MCF 10A (cell line): ENCODE measurements at regions not wholly inside any gene's neighbourhood (a gene's known extent, or its start where the extent isn't known, plus 50 kb on each side); places are given as distances from the start of the nearest gene placed in this dataset.

Experiments
- BruUV-seq: library from RNA; stranded (reverse); fragments of 400-500 nt; replicated peaks from 2 replicates; lab custom pipeline; 2021; lab: Mats Ljungman, UMichigan
- CTCF ChIA-PET: fragments of 300-600 bp; sonication (Branson Sonifier 250); formaldehyde crosslinking; extraction: SDS; loops from one replicate; lab custom pipeline; 2021; ENCODE audit warnings: antibody characterized with exemption, inconsistent platforms; lab: Yijun Ruan, JAX
- POLR2A ChIA-PET: fragments of 300-600, 350-650 bp; sonication (Branson Sonifier 250); formaldehyde crosslinking; extraction: SDS; loops from one replicate; lab custom pipeline; 2020; ENCODE audit warnings: antibody characterized with exemption, inconsistent platforms; lab: Yijun Ruan, JAX
- DNase-seq: peaks from one replicate; pipeline ENCODE4 v3.0.0-alpha.2; 2018; ENCODE audit not compliant: unreplicated experiment
- H3K27ac Mint-ChIP-seq: one replicate; pipeline ENCODE4 v1.8.0; 2022; ENCODE audit warnings: mild to moderate bottlenecking, low read depth, mixed read lengths; ENCODE audit not compliant: unreplicated experiment
- H3K27me3 Mint-ChIP-seq: one replicate; pipeline ENCODE4 v1.8.0; 2022; ENCODE audit warnings: mixed read lengths; ENCODE audit not compliant: insufficient read depth, unreplicated experiment
- H3K36me3 Mint-ChIP-seq: one replicate; pipeline ENCODE4 v1.8.0; 2022; ENCODE audit warnings: mild to moderate bottlenecking, moderate library complexity, mixed read lengths; ENCODE audit not compliant: insufficient read depth, unreplicated experiment
- H3K4me1 Mint-ChIP-seq: one replicate; pipeline ENCODE4 v1.8.0; 2022; ENCODE audit warnings: mixed read lengths; ENCODE audit not compliant: insufficient read depth, unreplicated experiment
- H3K4me3 Mint-ChIP-seq: one replicate; pipeline ENCODE4 v1.8.0; 2022; ENCODE audit warnings: mild to moderate bottlenecking, moderate library complexity, mixed read lengths; ENCODE audit not compliant: unreplicated experiment
- H3K9me3 Mint-ChIP-seq: one replicate; pipeline ENCODE4 v1.8.0; 2022; ENCODE audit warnings: mixed read lengths; ENCODE audit not compliant: unreplicated experiment
- intact Hi-C: fragments of 100-400 bp; cut with micrococcal nuclease; formaldehyde crosslinking; loops from 2 replicates; pipeline ENCODE4 v1.14.1; 2022
- TF ChIP-seq, protein P1 (sequence below): fragments of 200-600 bp; IDR thresholded peaks from one replicate; pipeline ENCODE4 v1.8.0; 2022; ENCODE audit warnings: antibody characterized with exemption, mild to moderate bottlenecking; ENCODE audit not compliant: unreplicated experiment

DNA sequence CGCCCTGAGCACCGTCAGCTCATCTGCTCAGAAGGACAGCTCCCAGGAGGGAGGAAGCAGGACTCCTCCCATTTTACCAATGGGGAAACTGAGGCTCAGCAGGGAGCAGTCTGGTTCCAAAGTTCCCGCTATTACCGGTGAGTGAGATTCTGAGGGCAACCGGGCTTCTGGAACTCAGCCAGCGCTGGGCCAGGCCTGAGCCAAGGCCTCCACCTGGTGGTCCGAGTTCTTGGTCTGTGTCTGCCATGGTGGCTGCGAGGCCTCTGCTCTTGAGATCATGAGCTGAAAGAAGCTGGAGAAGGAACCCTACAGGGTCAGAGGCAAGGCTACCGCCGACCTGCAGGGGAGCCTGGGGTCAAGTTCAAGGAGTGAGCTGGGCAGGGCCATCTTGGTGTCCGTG is 110.8 kb upstream of the GSE1 start:
- ChIA-PET POLR2A (interaction anchor here (0.6 to 0.9 kb wide), 2 partner anchors 13 to 507 kb away, joined by 3 read pairs; no protein-coding TSS in a partner anchor), CTCF (interaction anchor here (0.5 to 1.0 kb wide), 2 partner anchors 9 to 55 kb away, joined by 4 read pairs; no protein-coding TSS in a partner anchor)
- Mint-ChIP-seq H3K27ac (no peak overlapping the region), H3K9me3 (no peaks in the 10 kb centered on the region), H3K27me3 (no peaks in the 10 kb centered on the region), H3K4me3 (no peak overlapping the region), H3K36me3 (peaks cover 5% of the 10 kb centered on the region), H3K4me1 (no peaks in the 10 kb centered on the region)
- no peak for DNase-seq
- no TSS peak for BruUV-seq
- intact Hi-C loops = no loop called here
- TF ChIP-seq, protein P1, sequence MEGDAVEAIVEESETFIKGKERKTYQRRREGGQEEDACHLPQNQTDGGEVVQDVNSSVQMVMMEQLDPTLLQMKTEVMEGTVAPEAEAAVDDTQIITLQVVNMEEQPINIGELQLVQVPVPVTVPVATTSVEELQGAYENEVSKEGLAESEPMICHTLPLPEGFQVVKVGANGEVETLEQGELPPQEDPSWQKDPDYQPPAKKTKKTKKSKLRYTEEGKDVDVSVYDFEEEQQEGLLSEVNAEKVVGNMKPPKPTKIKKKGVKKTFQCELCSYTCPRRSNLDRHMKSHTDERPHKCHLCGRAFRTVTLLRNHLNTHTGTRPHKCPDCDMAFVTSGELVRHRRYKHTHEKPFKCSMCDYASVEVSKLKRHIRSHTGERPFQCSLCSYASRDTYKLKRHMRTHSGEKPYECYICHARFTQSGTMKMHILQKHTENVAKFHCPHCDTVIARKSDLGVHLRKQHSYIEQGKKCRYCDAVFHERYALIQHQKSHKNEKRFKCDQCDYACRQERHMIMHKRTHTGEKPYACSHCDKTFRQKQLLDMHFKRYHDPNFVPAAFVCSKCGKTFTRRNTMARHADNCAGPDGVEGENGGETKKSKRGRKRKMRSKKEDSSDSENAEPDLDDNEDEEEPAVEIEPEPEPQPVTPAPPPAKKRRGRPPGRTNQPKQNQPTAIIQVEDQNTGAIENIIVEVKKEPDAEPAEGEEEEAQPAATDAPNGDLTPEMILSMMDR = no peak

DNA sequence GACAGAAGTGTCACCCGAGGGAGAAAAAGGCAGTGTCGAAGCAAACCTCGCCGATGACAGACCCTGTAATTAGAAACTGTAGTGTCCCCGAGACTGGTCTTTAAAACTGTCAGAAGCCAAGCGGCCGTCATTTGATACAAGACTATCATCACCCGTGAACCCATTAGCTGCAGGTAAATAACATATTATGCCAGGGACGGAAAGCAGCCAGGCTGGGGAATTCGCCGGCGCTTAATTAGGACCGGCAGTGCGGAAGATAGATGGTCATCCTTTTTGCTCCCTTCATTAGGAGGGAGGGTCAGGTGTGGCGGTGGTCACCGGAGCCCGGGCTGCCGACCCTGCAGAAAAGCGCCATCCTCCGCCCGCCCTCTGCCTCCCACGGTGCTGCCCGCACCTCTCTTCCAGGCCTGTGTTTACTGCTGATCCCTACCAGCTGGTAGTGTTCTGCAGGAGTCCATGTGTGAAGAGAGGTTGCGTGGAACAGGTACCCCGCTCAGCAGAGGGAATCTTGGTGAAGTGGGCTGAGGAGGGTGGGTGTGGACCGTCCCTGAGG is 109.4 kb upstream of the GSE1 start:
- POLR2A ChIA-PET = interaction anchor here (0.8 kb wide), 1 partner anchor 11 kb away, joined by 3 read pairs; no protein-coding TSS in a partner anchor
- Mint-ChIP-seq H3K4me1 (no peaks in the 10 kb centered on the region), H3K9me3 (no peaks in the 10 kb centered on the region), H3K27ac (no peak overlapping the region), H3K36me3 (peaks cover 6% of the 10 kb centered on the region), H3K27me3 (no peaks in the 10 kb centered on the region), H3K4me3 (no peak overlapping the region)
- TF ChIP-seq, protein P1 = no peak
- intact Hi-C loops = no loop called here
- no TSS peak for BruUV-seq
- DNase-seq = no peak
- CTCF ChIA-PET = no interaction called here

DNA sequence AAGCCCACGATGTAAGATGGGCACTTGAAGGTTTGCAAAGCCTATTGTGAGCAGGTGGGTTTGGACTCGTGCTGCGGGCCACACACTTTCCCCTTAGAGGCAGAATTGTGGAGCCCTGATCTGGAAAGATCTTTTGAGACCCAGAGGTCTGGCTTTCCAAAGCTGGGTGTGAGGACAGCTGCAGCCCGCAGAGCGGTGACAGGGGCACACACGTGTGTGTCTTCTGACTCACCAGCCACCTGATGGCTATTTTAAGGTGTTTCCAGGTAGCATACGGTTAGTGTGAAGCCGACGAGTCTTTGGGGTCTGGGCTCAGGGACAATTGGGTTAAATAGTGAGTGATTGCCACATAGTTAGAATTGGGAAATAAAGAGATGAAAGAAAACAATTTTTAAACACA is 108.9 kb upstream of the GSE1 start:
- BruUV-seq = no TSS peak
- no peaks in the 10 kb centered on the region for H3K9me3 Mint-ChIP-seq
- CTCF ChIA-PET = no interaction called here
- H3K27me3 Mint-ChIP-seq = no peaks in the 10 kb centered on the region
- intact Hi-C loops = no loop called here
- no peaks in the 10 kb centered on the region for H3K4me1 Mint-ChIP-seq
- no peak overlapping the region for H3K27ac Mint-ChIP-seq
- TF ChIP-seq, protein P1 = no peak
- POLR2A ChIA-PET = no interaction called here
- no peak overlapping the region for H3K4me3 Mint-ChIP-seq
- no peak for DNase-seq
- H3K36me3 Mint-ChIP-seq = peaks cover 6% of the 10 kb centered on the region

DNA sequence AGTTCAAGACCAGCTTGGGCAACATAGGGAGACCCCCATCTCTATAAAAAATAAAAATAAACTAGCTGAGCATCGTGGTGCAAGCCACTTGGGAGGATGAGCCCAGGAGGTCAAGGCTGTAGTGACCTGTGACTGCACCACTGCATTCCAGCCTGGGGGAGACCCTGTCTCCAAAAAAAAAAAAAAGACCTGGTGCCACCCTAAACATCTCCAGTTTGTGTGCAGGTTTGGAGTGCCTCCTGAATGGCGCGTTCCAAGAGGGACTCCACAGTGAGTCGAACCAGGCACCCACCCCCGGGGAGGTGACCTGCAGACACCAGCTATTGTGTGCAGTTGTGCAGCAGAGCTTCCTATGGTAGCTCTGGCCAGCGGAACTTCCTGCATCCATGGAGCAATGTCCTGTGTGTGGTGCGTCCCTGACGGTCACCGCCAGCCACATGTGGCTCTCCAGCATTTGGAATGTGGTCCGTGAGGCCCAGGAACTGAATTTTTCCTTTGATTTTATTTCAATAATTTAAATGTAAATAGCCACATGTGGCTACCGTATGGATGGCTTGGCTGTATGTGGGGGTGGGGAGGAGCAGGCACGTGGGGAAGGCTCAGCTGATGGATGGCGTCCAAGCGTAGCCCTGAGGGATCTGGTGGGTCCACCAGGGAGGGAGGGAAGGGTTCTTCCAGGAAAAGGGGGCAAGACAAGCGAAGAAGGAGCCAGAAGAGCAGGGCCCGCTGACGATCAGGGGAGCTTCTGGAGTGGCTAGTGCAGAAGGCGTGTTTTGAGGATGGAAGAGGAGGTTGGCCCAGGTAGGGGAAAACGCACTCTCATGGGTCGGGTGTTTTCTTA is 107.1 kb upstream of the GSE1 start:
- POLR2A ChIA-PET = interaction anchor here (0.7 to 1.4 kb wide), 2 partner anchors 49 to 121 kb away, joined by 3 read pairs; no protein-coding TSS in a partner anchor
- BruUV-seq = no TSS peak
- intact Hi-C loops = no loop called here
- CTCF ChIA-PET = interaction anchor here (1.2 kb wide), 1 partner anchor 9 kb away, joined by 4 read pairs; no protein-coding TSS in a partner anchor
- Mint-ChIP-seq H3K27ac (no peak overlapping the region), H3K4me1 (no peaks in the 10 kb centered on the region), H3K36me3 (peaks cover 9% of the 10 kb centered on the region), H3K9me3 (no peaks in the 10 kb centered on the region), H3K27me3 (no peaks in the 10 kb centered on the region), H3K4me3 (no peak overlapping the region)
- no peak for DNase-seq
- TF ChIP-seq, protein P1 = no peak
